NCI-H69 (cell line): ENCODE measurements at regions not wholly inside any gene's neighbourhood (a gene's known extent, or its start where the extent isn't known, plus 50 kb on each side); places are given as distances from the start of the nearest gene placed in this dataset.

Experiments used
- DNase-seq: peaks from one replicate; lab custom pipeline; 2025; lab: John Stamatoyannopoulos, UW

DNA sequence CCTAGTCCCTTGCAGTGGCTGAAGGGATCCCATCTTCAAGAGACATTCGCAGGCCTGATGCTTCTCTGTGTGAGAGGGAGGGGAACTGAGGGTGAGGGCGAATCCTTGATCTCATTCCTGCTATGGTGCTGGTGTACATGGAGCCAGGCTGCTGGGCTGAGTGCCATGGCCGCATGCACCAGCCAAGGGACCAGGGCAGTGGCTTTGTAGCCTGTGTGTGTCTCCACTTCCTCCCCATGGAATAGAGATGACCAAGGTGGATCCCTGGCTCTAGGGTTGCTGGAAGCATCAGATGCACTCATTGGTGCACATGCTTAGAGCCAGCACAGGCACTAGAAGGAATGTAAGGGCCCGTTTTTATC, 195.0 kb downstream of the FOXL1 start:
- DNase-seq = no peak

DNA sequence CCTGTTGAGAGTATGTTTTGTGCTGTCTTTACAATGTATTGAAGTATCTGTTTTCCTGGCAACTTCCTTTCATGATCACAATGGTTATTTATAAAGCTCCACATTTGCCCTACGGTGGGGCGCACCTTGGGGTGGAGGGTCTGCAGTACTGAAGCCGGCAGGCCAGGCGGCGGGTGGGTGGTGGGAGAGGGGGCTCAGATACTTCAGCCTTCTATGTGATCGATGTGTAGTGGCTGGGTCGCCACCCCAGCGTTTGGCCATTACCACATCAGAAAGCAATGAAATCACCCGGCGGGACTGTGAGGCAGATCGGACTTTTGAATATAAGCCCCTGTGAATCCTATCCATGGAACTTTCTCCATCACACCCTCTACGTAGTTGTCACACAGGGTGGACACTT, 196.6 kb downstream of the FOXL1 start:
- DNase-seq = no peak

DNA sequence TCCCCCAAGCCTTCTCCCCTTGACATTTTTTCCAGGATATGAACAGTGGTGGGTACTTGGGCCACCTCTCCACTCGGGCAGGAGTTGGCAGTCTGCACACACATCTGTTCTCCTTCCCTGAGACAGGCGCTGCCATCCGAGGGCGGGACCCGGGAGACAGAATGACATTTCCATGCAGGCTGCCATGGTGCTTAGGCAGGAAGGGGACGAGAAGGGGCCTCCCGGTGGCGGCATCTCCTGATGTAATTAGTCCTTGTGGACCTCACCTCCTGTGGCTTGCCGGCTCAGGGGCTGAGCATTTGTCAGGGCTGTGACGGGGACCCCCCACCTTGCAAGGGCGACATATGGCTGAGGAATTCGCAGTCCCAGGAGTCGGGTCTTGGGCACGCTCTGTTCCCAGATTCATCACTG, 197.2 kb downstream of the FOXL1 start:
- DNase-seq = no peak

DNA sequence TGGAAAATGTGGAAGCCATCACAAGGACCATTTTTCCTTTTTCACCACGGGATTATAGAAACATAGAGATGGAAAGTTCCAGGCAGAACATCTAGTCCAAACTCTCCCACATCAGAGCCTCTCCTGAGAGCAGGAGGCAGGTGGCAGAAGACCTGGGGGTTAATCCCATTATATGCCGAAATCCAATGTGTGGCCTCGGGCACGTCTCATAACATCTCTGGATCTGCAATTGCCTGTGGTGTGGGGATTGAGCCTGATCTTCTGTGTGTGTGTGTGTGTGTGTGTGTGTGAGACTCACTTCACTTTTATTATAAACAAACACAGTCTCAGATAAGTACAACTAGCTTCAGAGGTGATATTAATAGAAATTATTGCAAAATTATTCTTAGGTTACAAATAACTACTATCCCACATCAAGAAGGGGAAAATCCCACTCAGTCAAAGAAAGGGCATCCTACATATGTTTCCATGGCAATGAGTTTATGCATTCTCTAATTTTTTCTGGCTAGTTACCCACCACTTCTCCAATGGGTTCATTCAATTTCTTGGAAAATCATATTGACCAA, 199.1 kb downstream of the FOXL1 start:
- no peak for DNase-seq

DNA sequence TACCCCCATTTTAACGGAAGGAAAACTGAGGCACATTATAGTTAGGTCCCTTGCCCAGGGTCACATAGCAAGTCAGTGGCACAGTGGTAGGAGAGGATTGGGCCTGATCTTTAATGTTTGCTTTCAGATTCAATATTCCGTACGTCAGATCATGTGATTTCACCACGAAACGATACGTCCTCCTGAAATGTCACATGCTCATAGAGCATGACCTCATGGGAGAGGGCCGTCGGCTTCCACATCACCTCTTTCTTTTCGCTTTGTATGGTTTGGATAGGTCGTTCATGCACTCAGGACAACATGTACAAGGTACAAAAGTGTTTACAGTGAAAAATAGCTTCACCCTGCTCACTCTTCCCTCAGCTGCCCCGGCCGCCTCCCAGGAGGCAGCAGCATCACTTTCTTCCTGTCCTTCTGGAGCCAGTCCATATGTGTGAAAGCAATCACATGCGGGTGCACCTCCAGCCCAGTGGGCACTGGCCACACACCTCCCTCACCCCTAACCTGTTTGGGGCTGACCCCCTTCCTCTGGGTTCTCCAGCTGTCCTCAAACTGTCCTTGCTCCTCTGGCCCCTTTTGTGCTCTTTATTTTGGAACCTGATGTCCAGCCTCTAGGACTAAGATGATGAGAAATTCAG, 199.9 kb downstream of the FOXL1 start:
- DNase-seq = no peak

DNA sequence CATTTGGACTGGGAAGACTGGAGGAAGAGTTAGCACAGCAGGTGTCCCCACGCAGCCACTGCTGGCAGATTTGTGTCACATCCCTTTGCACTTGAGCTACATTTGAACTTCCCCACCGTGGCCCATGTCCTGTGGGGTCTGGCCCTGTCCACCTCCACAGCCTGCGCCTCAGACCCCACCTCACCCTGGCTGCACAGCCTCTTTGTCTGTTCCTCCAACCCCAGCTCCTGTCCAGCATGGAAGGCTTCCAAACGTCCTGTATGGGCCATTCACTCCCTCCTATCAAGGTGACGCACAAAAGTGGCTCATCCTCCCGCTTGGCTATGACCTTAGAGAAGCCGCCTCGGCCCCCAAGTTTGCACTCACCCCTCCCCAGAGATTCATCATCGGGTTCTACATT, 200.6 kb downstream of the FOXL1 start:
- DNase-seq = no peak

DNA sequence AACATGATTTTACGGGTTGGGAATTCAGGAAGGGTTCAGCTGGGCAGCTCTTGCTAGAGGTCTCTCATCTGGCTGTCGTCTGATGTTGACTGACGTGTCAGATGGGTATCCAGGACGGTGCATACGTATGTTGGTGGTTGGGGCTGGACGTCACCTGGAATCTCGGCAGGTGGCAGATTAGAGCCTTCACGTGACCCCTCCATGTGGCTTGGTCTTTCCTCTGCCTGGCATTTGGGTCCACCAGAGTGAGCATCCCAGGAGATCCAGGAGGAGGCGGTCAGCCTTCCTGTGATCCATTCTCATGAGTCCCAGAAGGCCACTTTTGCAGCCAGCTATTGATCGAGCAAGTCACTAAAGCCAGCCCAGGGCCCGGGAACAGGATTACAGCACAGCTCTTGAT, 202.7 kb downstream of the FOXL1 start:
- DNase-seq = no peak

DNA sequence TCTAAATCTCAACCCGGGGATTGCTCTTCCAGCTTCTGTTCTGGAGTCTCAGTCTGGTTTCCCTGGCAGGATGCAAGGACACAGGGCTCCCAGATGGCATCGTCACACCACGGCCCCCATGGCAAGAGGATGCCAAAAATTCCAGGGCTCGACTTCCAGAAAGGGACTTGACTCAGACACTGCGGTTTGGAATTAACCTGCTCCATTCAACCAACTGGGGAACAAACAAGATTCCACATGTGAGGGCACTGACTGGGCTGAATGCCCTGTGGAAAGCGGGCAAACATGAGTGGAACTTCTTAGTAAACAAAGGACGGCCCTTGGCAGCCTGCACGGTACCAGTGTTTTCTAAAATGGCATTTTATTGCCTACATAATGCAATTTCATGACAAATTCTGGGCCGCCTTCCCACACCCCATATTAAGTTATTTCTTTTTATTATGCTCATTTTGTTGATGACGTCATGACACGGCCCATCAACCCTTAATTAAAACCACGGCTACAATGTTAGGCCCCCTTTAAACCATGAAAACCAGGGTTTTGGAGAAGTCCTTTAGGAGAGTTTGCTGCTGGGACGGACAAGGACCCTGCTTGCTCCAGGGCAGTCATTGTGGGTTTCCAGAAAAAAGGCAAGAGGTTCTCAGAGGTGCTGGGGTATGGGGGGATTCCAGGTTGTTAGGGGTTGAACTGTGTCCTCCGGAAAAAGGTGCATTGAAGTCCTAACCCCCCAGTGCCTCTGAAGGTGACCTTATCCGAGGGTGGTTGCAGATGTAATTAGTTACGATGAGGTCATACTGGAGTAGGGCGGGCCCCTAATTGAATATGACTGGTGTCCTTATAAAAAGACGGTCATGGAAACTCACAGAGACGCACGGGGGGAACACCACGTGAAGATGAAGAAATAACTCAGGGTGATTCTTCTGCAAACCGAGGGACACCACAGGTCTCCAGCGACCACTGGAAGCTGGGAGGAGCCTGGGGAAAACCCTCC, 205.6 kb downstream of the FOXL1 start:
- DNase-seq = no peak

DNA sequence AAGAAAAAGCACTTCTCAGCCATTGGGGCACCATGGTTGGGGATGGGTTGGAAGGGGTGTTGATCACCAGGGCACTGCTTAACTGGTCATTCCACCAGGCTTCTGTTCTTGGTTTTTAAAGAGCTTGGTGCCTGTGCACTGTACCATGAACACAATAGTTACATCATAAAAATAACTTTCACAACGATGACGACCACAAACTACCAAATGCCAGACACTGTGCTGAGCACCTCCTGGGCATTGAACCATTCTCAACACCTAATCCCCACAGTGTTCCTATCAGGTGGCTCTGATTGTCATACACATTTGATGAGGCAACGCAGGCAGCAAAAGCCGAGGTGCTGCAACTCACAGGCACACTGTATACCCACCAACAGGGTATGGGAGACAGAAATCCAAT, 208.0 kb downstream of the FOXL1 start:
- DNase-seq = no peak

DNA sequence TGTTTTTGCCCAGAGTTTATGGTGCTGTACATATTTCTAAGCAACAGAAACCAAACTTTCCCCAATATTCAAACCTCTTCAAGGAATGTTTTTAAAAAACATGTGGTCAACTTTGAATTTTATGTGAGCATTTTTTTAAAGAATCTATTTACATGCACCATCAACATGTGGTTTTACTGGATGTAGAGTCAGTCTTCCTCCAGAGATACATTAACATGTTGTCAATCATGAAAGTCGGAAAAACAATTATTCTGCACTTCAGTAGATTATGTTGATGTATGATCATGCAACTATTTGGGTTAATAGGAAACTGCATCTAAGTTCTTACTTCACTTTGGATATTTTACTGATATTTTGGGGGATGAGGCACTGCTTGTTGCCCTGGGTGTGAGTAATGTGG, 208.6 kb downstream of the FOXL1 start:
- DNase-seq = no peak

DNA sequence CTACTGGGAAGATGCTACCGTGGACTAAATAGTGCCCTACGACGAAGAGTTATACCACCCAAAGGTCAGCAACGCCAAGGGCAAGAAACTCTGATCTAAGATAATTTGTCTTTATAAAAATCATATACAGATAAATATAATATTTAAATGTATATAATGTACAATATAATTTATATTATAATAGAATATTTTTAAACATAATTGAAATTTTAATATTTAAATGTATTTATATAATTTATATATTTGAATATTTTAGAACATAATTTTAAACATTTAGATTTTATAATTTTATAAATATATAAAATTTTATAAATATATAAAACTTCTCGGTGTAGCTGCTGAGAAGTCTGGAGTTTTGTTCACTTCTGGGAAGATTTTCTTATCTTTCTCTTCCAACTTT, 209.2 kb downstream of the FOXL1 start:
- DNase-seq = no peak

DNA sequence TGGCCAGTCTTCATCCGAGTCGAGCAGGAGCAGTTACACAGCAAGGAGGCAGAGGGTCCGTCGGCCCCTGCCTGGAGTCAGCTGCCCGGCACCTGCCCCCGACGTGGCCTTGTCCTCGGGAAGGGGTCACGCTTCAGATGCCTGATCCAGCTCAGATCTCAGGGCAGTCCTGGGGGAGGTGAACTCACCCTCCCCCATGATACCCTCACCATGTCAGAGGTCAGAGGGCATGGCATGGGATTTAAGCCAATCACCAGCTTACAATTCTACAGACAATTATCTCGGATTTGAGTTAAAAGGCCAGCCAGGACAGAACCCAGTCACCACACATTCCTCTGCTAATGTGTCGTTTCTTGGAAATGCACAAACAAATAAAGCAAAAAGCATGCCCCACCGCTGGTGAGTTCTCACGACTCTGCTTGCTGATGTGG, 211.3 kb downstream of the FOXL1 start:
- DNase-seq = no peak

DNA sequence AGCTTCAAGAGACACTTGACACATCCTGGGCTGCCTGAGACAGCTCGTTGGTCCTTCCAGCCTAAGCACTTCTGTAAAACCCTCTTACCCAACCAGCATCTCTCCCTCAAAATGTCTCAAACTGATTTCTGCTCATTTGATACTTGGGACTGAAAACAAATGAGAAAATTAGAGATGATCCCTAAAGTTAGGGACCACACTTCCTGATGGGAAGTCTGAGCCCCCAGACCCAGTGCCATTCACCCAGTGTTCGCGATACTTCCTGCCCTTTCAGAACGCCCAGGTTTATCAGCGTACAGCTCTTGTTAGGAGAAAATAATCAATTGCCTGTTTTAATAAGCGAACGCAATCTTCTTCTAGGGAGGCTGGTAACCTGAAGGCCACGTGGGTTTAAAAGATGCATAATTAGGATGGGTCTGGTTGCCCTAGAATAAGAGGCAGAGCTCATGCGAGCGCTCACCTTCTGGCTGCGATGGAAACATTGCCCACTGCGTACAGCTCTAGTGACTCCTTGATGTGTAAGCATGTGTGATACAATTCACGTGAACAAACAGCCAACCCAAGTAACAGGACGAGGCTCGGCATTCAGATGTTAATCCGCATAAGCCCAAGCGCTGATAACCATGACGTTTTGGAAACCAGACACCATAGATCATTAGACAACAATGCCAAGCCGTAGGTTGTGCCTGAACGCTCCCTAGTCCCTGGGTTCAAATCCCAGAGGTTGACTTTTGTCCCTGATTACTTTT, 213.1 kb downstream of the FOXL1 start:
- DNase-seq = no peak

DNA sequence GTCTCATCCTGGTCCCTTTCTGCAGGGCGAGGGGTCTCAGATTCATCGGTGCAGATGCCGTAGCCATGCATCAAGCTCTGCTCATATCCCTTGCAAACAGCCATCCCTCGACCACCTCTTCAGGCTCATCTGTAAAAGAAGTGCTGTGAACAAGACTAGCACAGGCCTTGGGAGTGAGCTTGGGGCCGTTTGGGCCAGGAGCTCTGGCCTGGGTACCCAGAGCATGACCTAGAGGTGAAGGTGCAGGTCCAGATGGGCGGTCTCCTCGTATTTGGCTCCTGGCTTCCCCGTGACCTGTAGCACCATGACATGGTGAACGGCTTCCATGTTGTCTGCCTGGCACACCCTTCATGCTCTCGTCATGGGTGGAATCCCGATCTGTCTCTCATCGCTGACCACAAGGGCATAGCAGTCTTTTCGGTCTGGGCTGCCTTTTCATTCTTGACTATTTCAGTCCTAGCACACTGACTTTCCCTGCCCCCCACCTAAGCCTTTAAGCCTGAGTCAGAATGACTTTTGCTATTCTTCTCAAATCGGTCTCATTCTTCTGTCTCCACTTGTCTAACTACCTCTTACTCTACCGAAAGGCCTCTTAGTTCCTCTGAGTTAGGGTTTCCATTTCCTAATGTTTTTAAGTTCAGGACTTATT, 216.0 kb downstream of the FOXL1 start:
- no peak for DNase-seq

DNA sequence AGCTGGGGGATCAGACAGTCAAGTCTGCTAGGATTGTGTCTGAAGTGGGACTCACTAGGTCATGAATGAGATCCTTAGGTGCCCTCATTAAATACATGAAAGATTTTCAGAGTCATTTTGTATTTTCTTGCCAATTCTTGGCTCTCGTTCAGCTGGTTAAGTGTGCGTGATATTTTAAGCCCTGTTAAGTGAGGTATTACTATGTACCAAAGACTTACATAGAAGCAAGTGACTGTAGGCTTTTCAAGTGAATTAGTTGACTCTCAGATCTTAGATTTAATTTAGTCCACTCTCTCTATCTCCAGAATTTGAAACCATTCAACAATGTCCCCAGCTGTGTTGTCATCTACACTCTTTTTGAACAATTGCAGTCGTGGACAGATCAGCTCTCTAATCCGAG, 219.4 kb downstream of the FOXL1 start:
- DNase-seq = no peak

DNA sequence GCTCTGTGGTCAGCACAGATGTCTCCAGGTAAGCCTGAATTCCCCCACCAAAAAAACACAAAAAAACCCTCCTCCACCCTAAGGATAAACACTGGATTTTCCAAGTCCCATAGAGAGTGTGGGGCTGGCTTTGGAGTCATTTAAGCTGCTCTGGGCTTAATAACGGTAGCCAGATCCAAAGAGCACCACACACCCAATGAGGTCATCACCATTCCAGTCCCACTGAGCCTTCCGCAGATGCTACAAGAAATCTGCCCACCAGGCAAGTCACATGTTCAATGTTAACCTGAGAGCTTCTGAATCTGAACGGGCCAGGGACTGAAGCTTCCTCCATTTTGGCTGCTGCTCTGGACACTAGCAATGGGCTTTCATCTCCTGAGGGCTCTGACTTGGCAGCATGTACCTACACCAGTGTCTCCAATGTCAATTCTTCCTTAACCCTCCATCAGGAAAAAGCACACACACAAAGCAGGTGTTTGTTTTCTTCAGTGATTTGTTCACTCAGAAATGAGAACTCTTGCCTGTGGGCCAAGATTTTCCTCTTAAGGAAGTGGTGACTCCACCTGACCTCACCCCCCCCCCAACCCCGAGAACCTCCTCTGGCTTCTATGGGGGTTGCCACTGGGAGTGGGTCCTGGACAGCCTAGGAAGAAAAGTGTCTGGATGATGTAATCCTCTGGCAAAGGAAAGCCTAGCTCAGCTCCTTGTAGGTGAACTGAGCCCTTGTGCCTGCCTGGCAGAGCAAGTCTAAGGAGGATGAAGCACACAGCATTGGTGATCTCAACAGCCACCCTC, 220.1 kb downstream of the FOXL1 start:
- no peak for DNase-seq

DNA sequence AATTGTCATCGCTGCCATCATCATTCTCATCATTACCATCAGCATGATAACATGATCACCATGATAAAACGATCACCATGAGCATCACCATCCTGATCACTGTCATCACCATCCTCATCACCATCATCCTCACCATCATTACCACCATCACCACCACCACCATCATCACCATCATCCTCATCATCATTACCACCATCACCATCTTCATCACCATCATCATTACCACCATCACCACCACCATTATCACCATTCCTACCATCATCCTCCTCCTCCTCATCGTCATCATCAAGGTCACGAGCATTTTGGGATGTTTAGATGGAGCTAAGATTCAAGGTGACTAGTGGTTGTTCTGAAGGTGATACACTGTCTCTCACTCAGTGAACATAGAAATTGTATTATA, 221.0 kb downstream of the FOXL1 start:
- DNase-seq = no peak

DNA sequence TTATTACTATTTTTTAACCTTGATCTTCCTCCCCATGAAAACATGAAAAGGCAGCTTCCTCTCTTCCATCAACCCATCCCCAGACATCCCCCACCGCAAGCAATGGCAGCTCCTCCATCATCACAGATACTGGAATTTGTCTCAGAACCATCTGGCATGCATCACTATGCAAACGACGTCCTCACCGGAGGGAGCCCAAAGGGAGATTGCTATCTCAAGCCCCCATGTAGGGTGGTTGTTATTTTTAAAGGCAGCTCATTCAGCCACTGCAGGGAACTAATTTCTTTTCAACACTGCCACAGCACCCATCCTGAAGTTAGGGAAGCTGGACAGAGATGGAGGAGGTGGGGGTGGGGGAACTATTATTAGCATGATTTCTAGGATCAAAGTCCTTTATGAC, 222.5 kb downstream of the FOXL1 start:
- no peak for DNase-seq

DNA sequence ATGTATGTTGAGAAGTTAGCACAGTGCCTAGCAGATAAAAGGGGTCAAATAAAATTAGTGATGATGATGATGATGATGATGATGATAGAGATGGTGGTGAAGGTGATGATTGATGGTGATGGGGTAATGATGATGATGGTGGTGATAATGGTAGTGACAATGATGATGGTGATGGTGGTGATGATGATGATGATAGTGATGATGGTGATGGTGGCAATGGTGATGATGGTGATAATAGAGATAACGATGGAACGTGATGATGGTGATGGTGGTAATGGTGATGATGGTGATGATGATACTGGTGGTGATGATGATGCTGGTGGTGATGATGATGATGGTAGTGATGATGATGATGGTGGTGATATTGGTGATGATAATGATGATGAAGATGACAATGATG, 223.7 kb downstream of the FOXL1 start:
- DNase-seq = no peak

DNA sequence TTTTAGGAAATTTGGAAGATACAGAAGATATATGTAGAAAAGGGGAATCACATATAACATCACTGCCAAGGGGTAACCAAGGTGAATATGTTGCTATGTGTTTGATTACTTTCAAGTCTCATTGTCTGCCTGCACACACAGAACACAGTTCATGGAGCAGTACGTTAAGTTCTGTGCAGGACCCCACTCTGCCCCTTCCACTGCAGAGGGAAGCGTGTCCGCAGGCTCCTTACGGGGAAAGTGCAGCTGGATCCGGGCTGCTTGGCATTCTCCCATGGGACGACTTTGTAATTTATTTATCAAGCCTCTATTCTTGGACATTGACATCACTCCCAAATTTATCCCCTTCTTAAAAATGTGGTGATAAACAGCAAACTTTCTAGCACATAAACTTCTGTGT, 226.8 kb downstream of the FOXL1 start:
- DNase-seq = no peak

DNA sequence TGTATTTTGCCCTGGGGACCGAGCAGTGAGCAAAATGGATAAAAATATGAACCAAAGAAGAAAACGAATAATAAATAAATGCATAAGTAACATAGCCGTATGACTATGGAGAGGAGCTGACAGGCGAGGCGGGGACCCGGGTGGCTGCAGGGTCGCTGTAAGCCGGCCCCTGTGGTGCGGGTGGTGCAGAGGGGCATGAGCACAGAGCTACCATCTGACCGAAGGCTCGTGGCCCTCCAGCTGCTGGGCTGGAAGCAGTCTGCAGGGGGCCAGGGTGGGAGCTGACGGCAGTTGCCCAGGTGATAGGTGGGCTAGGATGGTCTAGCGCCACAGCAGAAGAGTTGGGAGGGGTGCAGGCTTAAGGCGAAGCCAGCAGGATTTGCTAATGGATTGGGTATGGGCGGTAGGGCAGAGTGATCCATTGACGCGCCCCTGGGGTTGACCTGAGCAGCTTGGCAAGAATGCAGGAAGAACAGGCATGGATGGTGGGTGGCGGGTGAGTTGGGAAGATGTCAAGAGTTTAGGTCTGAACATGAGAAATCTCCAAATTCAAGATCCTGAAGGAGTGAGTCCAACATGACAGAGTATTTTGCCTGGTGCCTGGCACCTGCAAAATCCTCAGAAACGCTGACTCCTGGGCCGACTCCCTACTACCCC, 228.0 kb downstream of the FOXL1 start:
- DNase-seq = no peak
